Loucy (cell line): ENCODE measurements at regions not wholly inside any gene's neighbourhood (a gene's known extent, or its start where the extent isn't known, plus 50 kb on each side); places are given as distances from the start of the nearest gene placed in this dataset.

Source experiments
- EZH2phosphoT487 ChIP-seq: fragments of 200-600 bp; IDR thresholded peaks from 2 replicates; pipeline ENCODE4 v1.6.1; 2018; ENCODE audit warnings: antibody characterized with exemption, mild to moderate bottlenecking, moderate library complexity, borderline replicate concordance
- TF ChIP-seq, protein P1 (sequence below): fragments of 200-600 bp; sonication (generic); conservative IDR thresholded peaks from 2 replicates; pipeline ENCODE4 v1.5.1; 2014; ENCODE audit warnings: mild to moderate bottlenecking, antibody characterized with exemption, low read length

DNA sequence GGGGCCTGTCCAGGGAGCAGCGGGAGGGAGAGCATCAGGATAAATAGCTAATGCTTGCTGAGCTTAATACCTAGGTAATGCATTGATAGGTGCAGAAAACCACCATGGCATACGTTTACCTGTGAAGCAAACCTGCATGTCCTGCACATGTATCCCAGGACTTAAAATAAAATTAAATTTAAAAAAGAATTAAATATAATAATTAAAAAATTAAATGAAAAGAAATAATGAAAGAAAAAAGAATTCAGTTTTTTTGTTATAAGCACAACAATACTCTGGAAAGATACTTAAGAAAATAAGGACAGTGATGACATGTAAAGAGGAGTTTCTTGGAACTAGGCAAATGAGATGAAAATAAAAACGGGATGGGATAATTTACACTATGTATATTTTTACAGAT lies 386.2 kb downstream of the LRRIQ3 start:
- TF ChIP-seq, protein P1, sequence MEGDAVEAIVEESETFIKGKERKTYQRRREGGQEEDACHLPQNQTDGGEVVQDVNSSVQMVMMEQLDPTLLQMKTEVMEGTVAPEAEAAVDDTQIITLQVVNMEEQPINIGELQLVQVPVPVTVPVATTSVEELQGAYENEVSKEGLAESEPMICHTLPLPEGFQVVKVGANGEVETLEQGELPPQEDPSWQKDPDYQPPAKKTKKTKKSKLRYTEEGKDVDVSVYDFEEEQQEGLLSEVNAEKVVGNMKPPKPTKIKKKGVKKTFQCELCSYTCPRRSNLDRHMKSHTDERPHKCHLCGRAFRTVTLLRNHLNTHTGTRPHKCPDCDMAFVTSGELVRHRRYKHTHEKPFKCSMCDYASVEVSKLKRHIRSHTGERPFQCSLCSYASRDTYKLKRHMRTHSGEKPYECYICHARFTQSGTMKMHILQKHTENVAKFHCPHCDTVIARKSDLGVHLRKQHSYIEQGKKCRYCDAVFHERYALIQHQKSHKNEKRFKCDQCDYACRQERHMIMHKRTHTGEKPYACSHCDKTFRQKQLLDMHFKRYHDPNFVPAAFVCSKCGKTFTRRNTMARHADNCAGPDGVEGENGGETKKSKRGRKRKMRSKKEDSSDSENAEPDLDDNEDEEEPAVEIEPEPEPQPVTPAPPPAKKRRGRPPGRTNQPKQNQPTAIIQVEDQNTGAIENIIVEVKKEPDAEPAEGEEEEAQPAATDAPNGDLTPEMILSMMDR = no peak
- TF ChIP-seq EZH2phosphoT487 = no peak
